ENCODE measurements at regions not wholly inside any gene's neighbourhood (a gene's known extent, or its start where the extent isn't known, plus 50 kb on each side); places are given as distances from the start of the nearest gene placed in this dataset.

GRCh38 chr7:46490406-46490805 is 569.3 kb upstream of the IGFBP3 start:
- TF ChIP-seq CTCF (conservative IDR thresholded peaks at IDR 0.05): no peak

GRCh38 chr7:46489106-46489505 is 568.0 kb upstream of the IGFBP3 start:
- no peaks in the 10 kb centered on the region for H3K27me3 Mint-ChIP-seq
- H3K36me3 Mint-ChIP-seq: no peaks in the 10 kb centered on the region
- no peak for DNase-seq (ENCODE audit: extremely low spot score, unreplicated experiment)
- TF ChIP-seq CTCF (conservative IDR thresholded peaks at IDR 0.05): no peak
- no peak overlapping the region for H3K27ac Mint-ChIP-seq
- H3K4me1 Mint-ChIP-seq (ENCODE audit: unreplicated experiment): peaks cover 13% of the 10 kb centered on the region
- H3K9me3 Mint-ChIP-seq: peaks cover 3% of the 10 kb centered on the region
- H3K4me3 Mint-ChIP-seq: no peak overlapping the region

More at GRCh38 chr7:46490406-46490805, 569.3 kb upstream of the IGFBP3 start:
- no peak for DNase-seq (ENCODE audit: extremely low spot score, unreplicated experiment)
- Mint-ChIP-seq H3K27ac (no peak overlapping the region), H3K9me3 (peaks cover 5% of the 10 kb centered on the region), H3K27me3 (no peaks in the 10 kb centered on the region), H3K36me3 (no peaks in the 10 kb centered on the region), H3K4me1 (ENCODE audit: unreplicated experiment) (peaks cover 9% of the 10 kb centered on the region), H3K4me3 (no peak overlapping the region)

GRCh38 chr7:46488607-46489006 is 567.5 kb upstream of the IGFBP3 start:
- H3K36me3 Mint-ChIP-seq: no peaks in the 10 kb centered on the region
- H3K27ac Mint-ChIP-seq: no peak overlapping the region
- no peak for TF ChIP-seq CTCF (conservative IDR thresholded peaks at IDR 0.05)
- no peak for DNase-seq (ENCODE audit: extremely low spot score, unreplicated experiment)
- peaks cover 3% of the 10 kb centered on the region for H3K9me3 Mint-ChIP-seq
- H3K4me1 Mint-ChIP-seq (ENCODE audit: unreplicated experiment): peaks cover 13% of the 10 kb centered on the region
- H3K27me3 Mint-ChIP-seq: no peaks in the 10 kb centered on the region
- H3K4me3 Mint-ChIP-seq: no peak overlapping the region

GRCh38 chr7:46486256-46487206 is 565.5 kb upstream of the IGFBP3 start:
- DNase-seq (ENCODE audit: extremely low spot score, unreplicated experiment): no peak
- Mint-ChIP-seq H3K9me3 (peaks cover 8% of the 10 kb centered on the region), H3K4me3 (no peak overlapping the region), H3K4me1 (ENCODE audit: unreplicated experiment) (peaks cover 7% of the 10 kb centered on the region), H3K27me3 (no peaks in the 10 kb centered on the region), H3K36me3 (no peaks in the 10 kb centered on the region), H3K27ac (no peak overlapping the region)
- TF ChIP-seq CTCF (conservative IDR thresholded peaks at IDR 0.05): no peak

- Mint-ChIP-seq H3K27ac (no peak overlapping the region), H3K9me3 (peaks cover 8% of the 10 kb centered on the region), H3K27me3 (no peaks in the 10 kb centered on the region), H3K4me1 (ENCODE audit: unreplicated experiment) (peaks cover 7% of the 10 kb centered on the region), H3K36me3 (no peaks in the 10 kb centered on the region), H3K4me3 (no peak overlapping the region)
- no peak for DNase-seq (ENCODE audit: extremely low spot score, unreplicated experiment)
- no peak for TF ChIP-seq CTCF (conservative IDR thresholded peaks at IDR 0.05)
Observed at GRCh38 chr7:46485481-46486065, 564.5 kb upstream of the IGFBP3 start.
